ENCODE measurements at regions not wholly inside any gene's neighbourhood (a gene's known extent, or its start where the extent isn't known, plus 50 kb on each side); places are given as distances from the start of the nearest gene placed in this dataset.

DNA sequence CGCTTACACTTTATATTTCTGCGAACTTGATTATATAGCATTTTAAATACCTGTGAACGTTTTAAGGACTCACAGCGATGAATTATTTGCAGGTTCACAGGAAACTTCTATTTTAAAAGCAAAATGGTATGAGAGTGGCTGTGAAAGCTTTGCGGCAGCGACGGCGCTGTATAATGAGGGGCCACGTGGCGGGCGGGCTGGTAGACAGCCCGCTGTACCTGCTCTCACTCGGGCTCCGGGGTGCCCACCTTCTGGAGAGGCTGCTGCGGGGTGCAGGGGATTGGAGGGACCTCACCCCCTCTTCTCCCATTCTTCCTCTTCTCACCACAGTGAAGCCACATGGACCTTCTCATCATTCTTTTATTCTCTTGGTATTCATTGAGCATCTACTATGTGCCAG, 164.2 kb upstream of the MYL2 start:
- H3K4me3 Mint-ChIP-seq (ENCODE audit: low read depth): no peak overlapping the region
- H3K9me3 Mint-ChIP-seq: no peaks in the 10 kb centered on the region
- H3K4me1 Mint-ChIP-seq (ENCODE audit: low read depth): no peaks in the 10 kb centered on the region
- no peak for DNase-seq (ENCODE audit: low spot score)
- intact Hi-C loops (cut with micrococcal nuclease): no loop called here
- H3K36me3 Mint-ChIP-seq (ENCODE audit: low read depth): no peaks in the 10 kb centered on the region
- H3K27me3 Mint-ChIP-seq (ENCODE audit: low read depth): no peaks in the 10 kb centered on the region
- H3K27ac Mint-ChIP-seq: no peak overlapping the region

DNA sequence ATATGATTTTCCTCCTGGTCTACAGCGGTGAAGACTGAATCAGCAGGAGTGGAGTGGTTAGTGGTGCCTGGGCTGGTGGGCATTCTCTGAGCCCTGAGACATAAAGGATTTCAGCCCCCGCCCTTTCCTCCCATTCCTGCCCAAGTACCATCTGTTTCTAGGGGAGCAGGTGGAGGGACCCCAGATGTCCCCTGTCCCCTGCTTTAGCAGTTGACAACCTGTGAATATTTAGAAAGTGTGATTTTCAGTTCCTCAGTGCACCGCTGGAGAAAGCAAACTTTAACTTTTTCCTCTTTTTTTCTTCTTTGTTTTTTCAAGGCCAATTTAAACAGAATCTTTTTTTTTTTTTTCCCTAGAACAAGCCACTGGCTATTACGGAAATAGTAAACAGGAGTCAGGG, 163.8 kb upstream of the MYL2 start:
- Mint-ChIP-seq H3K36me3 (ENCODE audit: low read depth) (no peaks in the 10 kb centered on the region), H3K9me3 (no peaks in the 10 kb centered on the region), H3K27ac (no peak overlapping the region), H3K4me1 (ENCODE audit: low read depth) (no peaks in the 10 kb centered on the region), H3K4me3 (ENCODE audit: low read depth) (no peak overlapping the region), H3K27me3 (ENCODE audit: low read depth) (no peaks in the 10 kb centered on the region)
- no peak for DNase-seq (ENCODE audit: low spot score)
- intact Hi-C loops (cut with micrococcal nuclease): no loop called here

DNA sequence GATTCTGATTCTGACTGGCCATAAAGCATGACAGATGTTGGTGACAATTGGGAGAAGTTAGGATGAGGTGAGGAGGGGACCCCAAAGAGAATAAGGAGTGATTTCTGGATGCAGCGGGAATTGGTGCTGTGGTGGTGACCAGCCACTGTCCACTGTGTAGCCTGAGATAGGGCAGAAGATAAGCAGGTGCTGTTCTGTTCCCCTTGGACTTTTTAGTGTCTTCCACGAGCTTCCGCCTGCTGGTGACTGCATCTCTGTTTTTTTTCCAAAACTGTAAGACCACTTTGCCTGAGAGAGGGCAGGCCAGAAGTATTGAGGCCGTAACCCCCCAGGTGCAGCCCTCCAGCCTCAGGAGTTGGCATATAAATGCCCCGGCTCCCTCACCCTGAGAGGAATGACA, 161.2 kb upstream of the MYL2 start:
- Mint-ChIP-seq H3K4me1 (ENCODE audit: low read depth) (no peaks in the 10 kb centered on the region), H3K36me3 (ENCODE audit: low read depth) (no peaks in the 10 kb centered on the region), H3K27ac (no peak overlapping the region), H3K4me3 (ENCODE audit: low read depth) (no peak overlapping the region), H3K27me3 (ENCODE audit: low read depth) (no peaks in the 10 kb centered on the region), H3K9me3 (no peaks in the 10 kb centered on the region)
- DNase-seq (ENCODE audit: low spot score): no peak
- intact Hi-C loops (cut with micrococcal nuclease): no loop called here

DNA sequence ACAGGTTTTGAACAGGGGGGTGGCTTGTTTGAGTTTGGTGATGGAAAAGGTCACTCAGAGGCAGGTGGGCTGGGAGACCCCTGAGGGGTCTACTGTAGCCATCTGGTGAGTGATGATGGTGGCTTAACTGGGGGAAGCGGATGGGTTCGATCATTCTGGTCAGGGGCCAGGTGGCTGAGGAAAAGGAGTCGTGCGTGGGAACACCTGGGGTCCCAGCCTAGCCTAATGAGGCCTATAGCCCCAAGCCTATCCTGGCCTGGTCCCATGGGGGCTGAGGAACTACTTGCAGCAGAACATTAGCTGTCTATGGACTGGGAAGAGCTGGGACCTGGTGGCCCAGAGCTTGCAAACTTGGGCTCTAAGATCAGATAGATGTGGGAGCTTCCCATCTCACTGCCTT, 158.4 kb upstream of the MYL2 start:
- Mint-ChIP-seq H3K4me3 (ENCODE audit: low read depth) (no peak overlapping the region), H3K4me1 (ENCODE audit: low read depth) (no peaks in the 10 kb centered on the region), H3K27ac (no peak overlapping the region), H3K36me3 (ENCODE audit: low read depth) (no peaks in the 10 kb centered on the region), H3K27me3 (ENCODE audit: low read depth) (no peaks in the 10 kb centered on the region), H3K9me3 (no peaks in the 10 kb centered on the region)
- intact Hi-C loops (cut with micrococcal nuclease): no loop called here
- no peak for DNase-seq (ENCODE audit: low spot score)

DNA sequence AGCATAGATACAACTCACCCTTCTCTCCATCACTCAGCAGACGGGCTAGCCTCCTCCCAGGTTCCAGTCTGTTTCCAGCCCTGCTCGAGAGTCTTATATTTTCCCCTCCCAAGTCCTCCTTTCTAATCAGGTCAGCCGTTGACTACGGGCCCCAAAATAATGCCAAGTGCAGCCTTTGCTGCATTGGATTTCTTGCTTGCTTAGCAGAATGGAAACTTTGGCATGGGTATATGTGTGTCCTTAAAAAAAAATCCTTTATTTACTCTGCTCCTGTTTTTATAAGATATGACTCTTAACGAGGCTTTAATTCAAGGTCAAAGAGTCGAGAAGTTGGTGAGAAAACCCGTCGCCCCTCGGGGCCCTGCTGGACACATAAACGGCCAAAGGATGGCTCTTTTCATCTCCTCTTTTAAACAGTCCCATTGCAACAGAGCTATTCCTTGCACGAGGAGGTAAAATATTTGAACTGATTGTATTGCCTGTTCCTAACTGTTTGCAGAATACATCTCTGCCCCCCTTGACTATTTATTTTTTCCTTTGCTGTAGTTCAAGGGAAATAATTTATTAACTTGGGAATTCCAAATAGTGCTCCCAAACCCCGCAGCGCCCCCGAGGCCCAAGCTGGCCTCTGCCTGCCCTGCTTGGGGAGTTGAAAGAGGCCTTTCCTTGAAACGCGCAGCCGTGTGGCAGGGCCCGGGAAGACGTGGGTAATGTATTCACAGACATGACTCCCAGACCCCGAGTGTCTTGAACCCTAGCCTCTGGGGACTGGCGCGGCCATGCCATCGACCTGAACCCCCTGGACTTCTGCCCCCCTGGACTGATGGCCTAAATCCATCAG, 156.5 kb upstream of the MYL2 start:
- Mint-ChIP-seq H3K36me3 (ENCODE audit: low read depth) (no peaks in the 10 kb centered on the region), H3K4me1 (ENCODE audit: low read depth) (no peaks in the 10 kb centered on the region), H3K27ac (no peak overlapping the region), H3K4me3 (ENCODE audit: low read depth) (no peak overlapping the region), H3K9me3 (no peaks in the 10 kb centered on the region), H3K27me3 (ENCODE audit: low read depth) (peaks cover 7% of the 10 kb centered on the region)
- intact Hi-C loops (cut with micrococcal nuclease): no loop called here
- DNase-seq (ENCODE audit: low spot score): no peak

DNA sequence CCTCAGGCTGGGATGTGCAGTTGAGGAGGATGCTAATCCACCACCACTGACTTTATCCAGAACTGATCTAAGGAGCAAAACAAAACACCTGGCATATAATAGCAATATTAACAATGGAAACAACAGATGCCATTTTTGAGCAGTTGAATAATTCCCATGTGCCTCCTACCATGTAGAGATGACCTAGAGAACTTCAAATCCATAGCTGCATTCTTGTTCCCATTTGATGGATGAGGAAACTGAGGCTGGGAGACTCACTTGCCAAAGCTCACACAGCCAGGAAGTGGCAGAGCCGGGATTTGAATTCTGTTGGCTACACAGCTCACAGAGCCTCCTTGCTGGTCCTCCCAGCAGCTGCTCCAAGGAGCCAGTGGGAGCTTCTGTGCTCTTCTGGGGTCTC, 155.8 kb upstream of the MYL2 start:
- Mint-ChIP-seq H3K4me1 (ENCODE audit: low read depth) (no peaks in the 10 kb centered on the region), H3K27ac (no peak overlapping the region), H3K9me3 (no peaks in the 10 kb centered on the region), H3K4me3 (ENCODE audit: low read depth) (no peak overlapping the region), H3K36me3 (ENCODE audit: low read depth) (no peaks in the 10 kb centered on the region), H3K27me3 (ENCODE audit: low read depth) (peaks cover 10% of the 10 kb centered on the region)
- intact Hi-C loops (cut with micrococcal nuclease): no loop called here
- no peak for DNase-seq (ENCODE audit: low spot score)

DNA sequence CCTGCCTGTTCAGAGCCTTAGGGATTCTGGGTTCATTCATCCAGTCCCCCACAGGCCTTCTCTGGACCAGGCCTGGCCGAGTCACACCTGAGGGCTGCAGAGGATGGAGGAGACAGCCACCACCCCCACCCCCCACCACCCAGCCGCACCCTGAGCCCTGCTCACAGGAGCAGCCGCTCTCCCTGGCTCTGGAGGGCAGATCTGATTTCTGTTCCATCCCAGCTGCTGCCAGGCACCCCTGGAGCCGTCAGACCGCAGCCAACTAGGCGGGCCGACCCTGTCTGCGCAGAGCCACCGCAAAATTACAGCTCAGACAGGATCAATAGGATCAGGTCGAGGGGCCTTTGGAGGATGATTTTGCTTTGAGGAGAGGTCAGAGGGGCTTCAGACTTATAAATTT, 154.6 kb upstream of the MYL2 start:
- Mint-ChIP-seq H3K9me3 (no peaks in the 10 kb centered on the region), H3K27me3 (ENCODE audit: low read depth) (peaks cover 12% of the 10 kb centered on the region), H3K36me3 (ENCODE audit: low read depth) (no peaks in the 10 kb centered on the region), H3K4me1 (ENCODE audit: low read depth) (no peaks in the 10 kb centered on the region), H3K4me3 (ENCODE audit: low read depth) (no peak overlapping the region), H3K27ac (no peak overlapping the region)
- intact Hi-C loops (cut with micrococcal nuclease): no loop called here
- no peak for DNase-seq (ENCODE audit: low spot score)

DNA sequence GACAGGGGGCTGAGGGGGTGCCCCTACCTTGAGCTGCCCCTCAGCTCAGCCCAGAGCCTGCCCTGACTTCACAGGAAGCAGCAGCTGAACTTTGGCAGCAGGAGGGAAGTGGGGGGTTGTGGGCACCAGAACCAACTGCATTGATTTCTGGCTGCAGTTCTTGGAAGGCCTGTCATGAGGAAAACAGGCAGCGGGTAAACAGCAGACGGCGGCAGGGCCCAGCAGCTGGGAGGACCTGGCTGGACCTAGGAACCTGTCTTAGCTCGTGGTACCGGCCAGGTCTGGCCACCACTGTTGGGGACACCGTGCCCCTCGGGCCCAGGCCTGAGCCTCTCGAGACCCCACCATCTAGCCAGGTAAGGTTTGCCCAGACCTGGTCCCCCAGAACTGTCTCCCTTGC, 154.2 kb upstream of the MYL2 start:
- H3K27ac Mint-ChIP-seq: no peak overlapping the region
- H3K9me3 Mint-ChIP-seq: no peaks in the 10 kb centered on the region
- H3K27me3 Mint-ChIP-seq (ENCODE audit: low read depth): peaks cover 12% of the 10 kb centered on the region
- H3K36me3 Mint-ChIP-seq (ENCODE audit: low read depth): no peaks in the 10 kb centered on the region
- H3K4me3 Mint-ChIP-seq (ENCODE audit: low read depth): no peak overlapping the region
- intact Hi-C loops (cut with micrococcal nuclease): no loop called here
- no peaks in the 10 kb centered on the region for H3K4me1 Mint-ChIP-seq (ENCODE audit: low read depth)
- no peak for DNase-seq (ENCODE audit: low spot score)

DNA sequence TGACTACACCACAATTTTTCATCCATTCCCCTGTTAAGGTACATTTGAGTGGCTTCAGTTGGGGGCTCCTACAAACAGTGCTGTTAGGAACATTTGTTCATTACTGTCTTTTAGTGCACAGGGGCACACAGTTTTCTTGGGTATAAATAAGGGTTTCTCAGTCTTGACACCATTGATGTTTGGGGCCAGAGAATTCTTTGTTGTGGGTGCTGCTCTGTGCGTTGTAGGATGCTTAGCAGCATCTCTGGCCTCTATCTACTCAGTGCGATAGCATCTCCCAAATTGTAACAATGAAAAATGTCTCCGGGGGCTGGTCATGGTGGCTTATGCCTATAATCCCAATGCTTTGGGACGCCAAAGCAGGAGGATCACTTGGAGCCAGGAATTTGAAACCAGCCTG, 153.0 kb upstream of the MYL2 start:
- intact Hi-C loops (cut with micrococcal nuclease): no loop called here
- Mint-ChIP-seq H3K27me3 (ENCODE audit: low read depth) (peaks cover 12% of the 10 kb centered on the region), H3K27ac (no peak overlapping the region), H3K4me3 (ENCODE audit: low read depth) (no peak overlapping the region), H3K36me3 (ENCODE audit: low read depth) (no peaks in the 10 kb centered on the region), H3K9me3 (no peaks in the 10 kb centered on the region), H3K4me1 (ENCODE audit: low read depth) (no peaks in the 10 kb centered on the region)
- no peak for DNase-seq (ENCODE audit: low spot score)

DNA sequence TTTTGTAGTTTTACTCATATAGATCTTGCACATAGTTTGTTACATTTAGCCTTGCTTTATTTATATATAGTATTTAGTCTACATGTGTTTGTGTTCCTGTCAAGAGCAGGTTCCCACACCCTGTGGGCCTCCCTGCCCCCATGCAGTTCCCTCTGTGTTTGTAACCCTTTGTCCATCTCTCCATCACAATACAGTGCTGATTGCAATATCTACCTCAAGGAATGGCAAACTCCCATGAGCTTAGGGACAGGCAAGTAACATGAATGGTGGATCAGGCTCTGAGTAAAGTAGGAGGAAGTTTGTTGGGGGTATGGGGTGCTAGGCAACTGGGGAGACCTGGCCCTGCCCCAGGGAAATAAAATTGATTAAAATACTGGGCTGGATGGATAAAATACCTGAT, 151.9 kb upstream of the MYL2 start:
- Mint-ChIP-seq H3K4me1 (ENCODE audit: low read depth) (peaks cover 4% of the 10 kb centered on the region), H3K36me3 (ENCODE audit: low read depth) (no peaks in the 10 kb centered on the region), H3K27me3 (ENCODE audit: low read depth) (peaks cover 12% of the 10 kb centered on the region), H3K4me3 (ENCODE audit: low read depth) (no peak overlapping the region), H3K9me3 (no peaks in the 10 kb centered on the region), H3K27ac (no peak overlapping the region)
- intact Hi-C loops (cut with micrococcal nuclease): no loop called here
- DNase-seq (ENCODE audit: low spot score): no peak

DNA sequence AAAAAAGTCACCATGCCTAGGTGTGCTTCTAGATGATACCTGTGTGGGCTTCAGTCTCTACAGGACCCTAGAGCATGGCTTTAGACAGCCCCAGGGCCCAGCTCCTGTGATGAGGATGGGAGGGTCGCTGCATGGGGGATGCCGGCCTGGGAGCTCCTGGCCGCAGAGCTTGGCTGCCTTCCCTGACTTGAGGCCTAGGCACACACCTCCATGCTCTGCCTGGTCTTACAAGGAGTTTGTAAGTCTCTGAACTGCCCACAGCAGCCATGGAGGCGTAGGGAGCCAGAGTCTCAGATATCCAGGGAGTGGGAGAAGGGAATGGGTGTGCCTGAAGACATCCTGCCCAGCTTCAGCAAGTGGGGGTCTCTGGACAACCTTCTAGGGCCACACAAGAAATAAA, 149.5 kb upstream of the MYL2 start:
- H3K27me3 Mint-ChIP-seq (ENCODE audit: low read depth): peaks cover 12% of the 10 kb centered on the region
- no peaks in the 10 kb centered on the region for H3K36me3 Mint-ChIP-seq (ENCODE audit: low read depth)
- intact Hi-C loops (cut with micrococcal nuclease): no loop called here
- no peaks in the 10 kb centered on the region for H3K9me3 Mint-ChIP-seq
- DNase-seq (ENCODE audit: low spot score): no peak
- no peak overlapping the region for H3K4me3 Mint-ChIP-seq (ENCODE audit: low read depth)
- H3K4me1 Mint-ChIP-seq (ENCODE audit: low read depth): peaks cover 4% of the 10 kb centered on the region
- no peak overlapping the region for H3K27ac Mint-ChIP-seq

DNA sequence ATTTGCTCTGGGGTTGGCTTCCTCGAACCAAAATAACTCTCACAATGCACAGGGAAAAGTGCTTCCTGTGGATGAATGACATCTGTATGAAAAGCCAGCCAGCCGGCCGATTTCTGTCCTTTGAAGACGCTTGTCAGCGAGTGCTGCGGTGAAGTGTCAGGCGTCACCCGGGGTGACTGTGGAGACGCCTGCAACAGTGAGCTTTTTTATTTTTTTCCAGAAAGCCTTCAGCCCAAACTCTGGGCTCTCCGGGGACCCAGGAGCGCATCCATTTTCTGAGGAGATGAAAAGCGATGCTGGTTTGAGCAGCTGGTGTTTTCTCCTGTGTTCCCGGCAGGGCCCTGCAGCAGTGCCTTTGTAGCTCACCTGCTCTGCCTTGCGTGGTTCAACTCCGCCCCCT, 147.9 kb upstream of the MYL2 start:
- Mint-ChIP-seq H3K36me3 (ENCODE audit: low read depth) (no peaks in the 10 kb centered on the region), H3K9me3 (no peaks in the 10 kb centered on the region), H3K4me3 (ENCODE audit: low read depth) (no peak overlapping the region), H3K4me1 (ENCODE audit: low read depth) (peaks cover 4% of the 10 kb centered on the region), H3K27me3 (ENCODE audit: low read depth) (peaks cover 12% of the 10 kb centered on the region), H3K27ac (no peak overlapping the region)
- DNase-seq (ENCODE audit: low spot score): no peak
- intact Hi-C loops (cut with micrococcal nuclease): no loop called here

DNA sequence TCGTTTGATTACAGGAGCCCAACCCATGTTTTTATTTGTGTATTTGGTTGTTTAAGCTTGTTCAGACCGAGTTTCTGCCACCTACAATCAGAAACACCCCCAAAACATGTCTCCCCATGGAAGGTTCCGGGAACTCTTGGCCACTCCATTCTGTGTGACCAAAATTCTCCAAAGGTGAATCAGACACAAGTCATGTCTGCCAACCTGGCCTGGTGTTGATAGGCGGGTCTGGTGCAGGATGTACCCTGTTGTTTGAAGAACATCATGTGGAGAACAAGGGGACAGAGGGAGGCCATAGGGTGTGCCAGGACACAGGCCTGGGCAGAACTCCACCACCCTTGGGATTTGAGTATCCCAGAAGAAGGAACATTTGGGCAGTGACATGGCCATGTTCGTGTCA, 147.1 kb upstream of the MYL2 start:
- no peak overlapping the region for H3K4me3 Mint-ChIP-seq (ENCODE audit: low read depth)
- H3K9me3 Mint-ChIP-seq: no peaks in the 10 kb centered on the region
- no peak for DNase-seq (ENCODE audit: low spot score)
- no peak overlapping the region for H3K27ac Mint-ChIP-seq
- peaks cover 8% of the 10 kb centered on the region for H3K27me3 Mint-ChIP-seq (ENCODE audit: low read depth)
- H3K36me3 Mint-ChIP-seq (ENCODE audit: low read depth): no peaks in the 10 kb centered on the region
- intact Hi-C loops (cut with micrococcal nuclease): no loop called here
- peaks cover 4% of the 10 kb centered on the region for H3K4me1 Mint-ChIP-seq (ENCODE audit: low read depth)
